A549 (cell line): ENCODE measurements at regions not wholly inside any gene's neighbourhood (a gene's known extent, or its start where the extent isn't known, plus 50 kb on each side); places are given as distances from the start of the nearest gene placed in this dataset.

ENCODE experiments used
- ATAC-seq, 2 experiments: fragments of 200-7000 bp in 1 of 2; fragments of >200 bp in 1 of 2; cut with Nextera tagmentation in 1 of 2; cut with Tn5 transposase in 1 of 2; 3 replicates each; pipeline versions ENCODE4 v1.8.0 to v1.9.1; 2018 to 2020; ENCODE audit warnings: mild to moderate bottlenecking in 1 of 2, moderate library complexity in 1 of 2
- CTCF ChIA-PET: fragments of 300-600 bp; sonication (Branson Sonifier 250); formaldehyde crosslinking; extraction: SDS; loops from one replicate; lab custom pipeline; 2021; ENCODE audit warnings: antibody characterized with exemption, inconsistent platforms; lab: Yijun Ruan, JAX
- POLR2A ChIA-PET: fragments of 350-600 bp; formaldehyde crosslinking; extraction: SDS; loops from one replicate; lab custom pipeline; 2021; ENCODE audit warnings: antibody characterized with exemption, inconsistent platforms; lab: Yijun Ruan, JAX
- DNase-seq, 2 experiments: peaks; one replicate each; pipeline versions ENCODE4 v3.0.0 to v3.0.0-alpha.2; 2011 to 2016; ENCODE audit warnings: low read depth in 1 of 2, low spot score in 1 of 2
- FAIRE-seq: peaks from 2 replicates; lab custom pipeline; 2011; peaks lifted over from hg19 to GRCh38; lab: Jason Lieb, UNC
- H3K27ac ChIP-seq, 2 experiments: fragments of >200 bp; sonication (Bioruptor Twin); formaldehyde crosslinking; 3 replicates each; pipeline ENCODE4 v1.5.1; 2016 to 2017
- H3K4me1 ChIP-seq: fragments of >200 bp; sonication (Bioruptor Twin); formaldehyde crosslinking; 3 replicates; pipeline ENCODE4 v1.6.1; 2016
- H3K4me2 ChIP-seq: fragments of >200 bp; sonication (Bioruptor Twin); formaldehyde crosslinking; 3 replicates; pipeline ENCODE4 v1.6.1; 2016
- H3K4me3 ChIP-seq: fragments of >200 bp; sonication (Bioruptor Twin); formaldehyde crosslinking; 3 replicates; pipeline ENCODE4 v1.5.1; 2016
- H3K9me3 ChIP-seq: fragments of >200 bp; sonication (Bioruptor Twin); formaldehyde crosslinking; 3 replicates; pipeline ENCODE4 v1.6.1; 2016
- BHLHE40 ChIP-seq: IDR thresholded peaks from 2 replicates; pipeline ENCODE4 v1.6.1; 2012; ENCODE audit warnings: low read depth, low read length, inconsistent platforms
- CBX8 ChIP-seq: fragments of 200-600 bp; sonication (generic); IDR thresholded peaks from 2 replicates; pipeline ENCODE4 v1.6.1; 2016
- CEBPB ChIP-seq, 2 experiments: fragments of >200 bp in 1 of 2; sonication (Bioruptor Twin) in 1 of 2; formaldehyde crosslinking in 1 of 2; IDR thresholded peaks; 2 replicates each; pipeline ENCODE4 v1.6.1; 2012 to 2016
- CHD4 ChIP-seq: fragments of 200-600 bp; sonication (generic); IDR thresholded peaks from 2 replicates; pipeline ENCODE4 v1.6.1; 2016; ENCODE audit warnings: antibody characterized with exemption, mild to moderate bottlenecking, borderline replicate concordance
- EHF ChIP-seq: fragments of 250-450 bp; sonication (Bioruptor Pico); IDR thresholded peaks from 2 replicates; pipeline ENCODE4 v1.5.0; 2020; ENCODE audit warnings: mild to moderate bottlenecking
- EP300 ChIP-seq, 2 experiments: fragments of >200 bp; sonication (Bioruptor Twin); formaldehyde crosslinking; IDR thresholded peaks; 2 replicates in 1 of 2; 3 replicates in 1 of 2; pipeline ENCODE4 v1.6.1; 2016 to 2017
- ESRRA ChIP-seq: fragments of 150-350 bp; IDR thresholded peaks from 2 replicates; pipeline ENCODE4 v1.6.1; 2014; ENCODE audit warnings: mild to moderate bottlenecking, low read length, borderline replicate concordance
- FOSB ChIP-seq: fragments of 250-450 bp; sonication (Bioruptor Pico); IDR thresholded peaks from 2 replicates; pipeline ENCODE4 v1.5.0; 2020; ENCODE audit warnings: mild to moderate bottlenecking, moderate library complexity
- HOXA7 ChIP-seq: fragments of 250-450 bp; sonication (Bioruptor Pico); IDR thresholded peaks from 2 replicates; pipeline ENCODE4 v1.5.0; 2020; ENCODE audit warnings: mild to moderate bottlenecking, moderate library complexity
- HOXB5 ChIP-seq: fragments of 250-450 bp; sonication (Bioruptor Pico); IDR thresholded peaks from 2 replicates; pipeline ENCODE4 v1.5.0; 2020; ENCODE audit warnings: mild to moderate bottlenecking, moderate library complexity
- KDM1A ChIP-seq: fragments of 200-600 bp; sonication (generic); IDR thresholded peaks from 2 replicates; pipeline ENCODE4 v1.6.1; 2016; ENCODE audit warnings: low read depth, mild to moderate bottlenecking
- KDM5A ChIP-seq: fragments of 200-600 bp; sonication (generic); IDR thresholded peaks from 2 replicates; pipeline ENCODE4 v1.6.1; 2016; ENCODE audit warnings: antibody characterized with exemption, mild to moderate bottlenecking
- MAFK ChIP-seq: fragments of 450-650 bp; IDR thresholded peaks from 2 replicates; pipeline ENCODE4 v1.6.1; 2014; ENCODE audit not compliant: partially characterized antibody
- MAZ ChIP-seq: fragments of 150-350 bp; IDR thresholded peaks from 2 replicates; pipeline ENCODE4 v1.6.1; 2014; ENCODE audit warnings: antibody characterized with exemption, low read depth, low read length, borderline replicate concordance
- NPAS2 ChIP-seq: fragments of 250-450 bp; sonication (Bioruptor Pico); IDR thresholded peaks from 2 replicates; pipeline ENCODE4 v1.8.0; 2022; ENCODE audit warnings: mild to moderate bottlenecking, moderate library complexity, borderline replicate concordance
- POLR2A ChIP-seq: IDR thresholded peaks from 2 replicates; pipeline ENCODE4 v1.6.1; 2012; ENCODE audit warnings: mild to moderate bottlenecking, low read length
- RNF2 ChIP-seq: fragments of 200-600 bp; sonication (generic); IDR thresholded peaks from 2 replicates; pipeline ENCODE4 v1.6.1; 2016; ENCODE audit warnings: low read depth, mild to moderate bottlenecking, antibody characterized with exemption, moderate library complexity, borderline replicate concordance
- SMC3 ChIP-seq: fragments of >200 bp; sonication (Bioruptor Twin); formaldehyde crosslinking; IDR thresholded peaks from 3 replicates; pipeline ENCODE4 v1.6.1; 2018; ENCODE audit warnings: inconsistent platforms
- SREBF2 ChIP-seq: fragments of 450-650 bp; IDR thresholded peaks from 2 replicates; pipeline ENCODE4 v1.6.1; 2014; ENCODE audit warnings: mild to moderate bottlenecking, moderate library complexity
- TP53 ChIP-seq: fragments of 250-450 bp; sonication (Bioruptor Pico); IDR thresholded peaks from 2 replicates; pipeline ENCODE4 v1.5.0; 2021; ENCODE audit warnings: mild to moderate bottlenecking, moderate library complexity
- ZNF302 ChIP-seq: fragments of 250-450 bp; sonication (Bioruptor Pico); IDR thresholded peaks from 2 replicates; pipeline ENCODE4 v1.9.0; 2021; ENCODE audit warnings: inconsistent platforms, mild to moderate bottlenecking, moderate library complexity
- WGBS: methylation state at CpG from one replicate; pipeline ENCODE4 v1.1.6; 2017; ENCODE audit errors: missing lambda C conversion rate; 5-methylcytosine and 5-hydroxymethylcytosine counted together
- TF ChIP-seq, protein P1 (sequence below): fragments of 250-450 bp; sonication (Bioruptor Pico); IDR thresholded peaks from 2 replicates; pipeline ENCODE4 v1.5.0; 2020; ENCODE audit warnings: low read depth, mild to moderate bottlenecking, moderate library complexity
- TF ChIP-seq, protein P2 (sequence below): IDR thresholded peaks from 2 replicates; pipeline ENCODE4 v1.6.1; 2012
- TF ChIP-seq, protein P3 (sequence below): fragments of 250-450 bp; sonication (Bioruptor Pico); IDR thresholded peaks from 2 replicates; pipeline ENCODE4 v1.5.0; 2021; ENCODE audit warnings: mild to moderate bottlenecking, moderate library complexity, borderline replicate concordance
- TF ChIP-seq, protein P4 (sequence below): fragments of >200 bp; sonication (Bioruptor Twin); formaldehyde crosslinking; IDR thresholded peaks from 3 replicates; pipeline ENCODE4 v1.5.1; 2016
- TF ChIP-seq, protein P5 (sequence below): fragments of 450-650 bp; IDR thresholded peaks from 2 replicates; pipeline ENCODE4 v1.6.1; 2014; ENCODE audit warnings: antibody characterized with exemption
- TF ChIP-seq, protein P6 (sequence below): fragments of >200 bp; sonication (Bioruptor Twin); formaldehyde crosslinking; IDR thresholded peaks from 3 replicates; pipeline ENCODE4 v1.6.1; 2016
- TF ChIP-seq, protein P7 (sequence below): fragments of >200 bp; sonication (Bioruptor Twin); formaldehyde crosslinking; IDR thresholded peaks from 2 replicates; pipeline ENCODE4 v1.6.1; 2016

DNA sequence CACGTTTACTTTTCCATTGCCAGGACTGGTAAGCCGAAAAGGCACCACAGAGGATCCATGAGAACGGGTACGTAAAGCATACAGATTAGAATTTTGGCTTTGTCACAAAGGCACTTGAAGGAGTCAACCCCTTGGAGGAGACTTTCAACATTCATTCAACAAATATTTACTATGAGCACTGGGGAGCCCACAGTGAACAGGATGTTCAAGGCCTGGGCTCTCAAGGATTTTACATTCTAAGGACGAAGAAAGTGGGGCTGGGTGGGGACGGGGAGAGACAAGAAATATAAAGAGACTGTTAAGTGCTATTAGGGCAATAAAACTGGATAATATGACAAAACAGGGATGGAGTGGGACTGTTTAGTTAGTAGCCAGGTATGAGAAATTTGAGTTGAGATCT is 66.0 kb downstream of the KLF4 start (continued):
- TF ChIP-seq, protein P1, sequence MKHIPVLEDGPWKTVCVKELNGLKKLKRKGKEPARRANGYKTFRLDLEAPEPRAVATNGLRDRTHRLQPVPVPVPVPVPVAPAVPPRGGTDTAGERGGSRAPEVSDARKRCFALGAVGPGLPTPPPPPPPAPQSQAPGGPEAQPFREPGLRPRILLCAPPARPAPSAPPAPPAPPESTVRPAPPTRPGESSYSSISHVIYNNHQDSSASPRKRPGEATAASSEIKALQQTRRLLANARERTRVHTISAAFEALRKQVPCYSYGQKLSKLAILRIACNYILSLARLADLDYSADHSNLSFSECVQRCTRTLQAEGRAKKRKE (CRISPR knock-in tag) = no peak
- TF ChIP-seq KDM5A = no peak
- TF ChIP-seq HOXB5 = no peak
- TF ChIP-seq, protein P2, sequence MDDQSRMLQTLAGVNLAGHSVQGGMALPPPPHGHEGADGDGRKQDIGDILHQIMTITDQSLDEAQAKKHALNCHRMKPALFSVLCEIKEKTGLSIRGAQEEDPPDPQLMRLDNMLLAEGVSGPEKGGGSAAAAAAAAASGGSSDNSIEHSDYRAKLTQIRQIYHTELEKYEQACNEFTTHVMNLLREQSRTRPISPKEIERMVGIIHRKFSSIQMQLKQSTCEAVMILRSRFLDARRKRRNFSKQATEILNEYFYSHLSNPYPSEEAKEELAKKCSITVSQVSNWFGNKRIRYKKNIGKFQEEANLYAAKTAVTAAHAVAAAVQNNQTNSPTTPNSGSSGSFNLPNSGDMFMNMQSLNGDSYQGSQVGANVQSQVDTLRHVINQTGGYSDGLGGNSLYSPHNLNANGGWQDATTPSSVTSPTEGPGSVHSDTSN = no peak
- TF ChIP-seq, all 56 proteins: peak for 0

DNA sequence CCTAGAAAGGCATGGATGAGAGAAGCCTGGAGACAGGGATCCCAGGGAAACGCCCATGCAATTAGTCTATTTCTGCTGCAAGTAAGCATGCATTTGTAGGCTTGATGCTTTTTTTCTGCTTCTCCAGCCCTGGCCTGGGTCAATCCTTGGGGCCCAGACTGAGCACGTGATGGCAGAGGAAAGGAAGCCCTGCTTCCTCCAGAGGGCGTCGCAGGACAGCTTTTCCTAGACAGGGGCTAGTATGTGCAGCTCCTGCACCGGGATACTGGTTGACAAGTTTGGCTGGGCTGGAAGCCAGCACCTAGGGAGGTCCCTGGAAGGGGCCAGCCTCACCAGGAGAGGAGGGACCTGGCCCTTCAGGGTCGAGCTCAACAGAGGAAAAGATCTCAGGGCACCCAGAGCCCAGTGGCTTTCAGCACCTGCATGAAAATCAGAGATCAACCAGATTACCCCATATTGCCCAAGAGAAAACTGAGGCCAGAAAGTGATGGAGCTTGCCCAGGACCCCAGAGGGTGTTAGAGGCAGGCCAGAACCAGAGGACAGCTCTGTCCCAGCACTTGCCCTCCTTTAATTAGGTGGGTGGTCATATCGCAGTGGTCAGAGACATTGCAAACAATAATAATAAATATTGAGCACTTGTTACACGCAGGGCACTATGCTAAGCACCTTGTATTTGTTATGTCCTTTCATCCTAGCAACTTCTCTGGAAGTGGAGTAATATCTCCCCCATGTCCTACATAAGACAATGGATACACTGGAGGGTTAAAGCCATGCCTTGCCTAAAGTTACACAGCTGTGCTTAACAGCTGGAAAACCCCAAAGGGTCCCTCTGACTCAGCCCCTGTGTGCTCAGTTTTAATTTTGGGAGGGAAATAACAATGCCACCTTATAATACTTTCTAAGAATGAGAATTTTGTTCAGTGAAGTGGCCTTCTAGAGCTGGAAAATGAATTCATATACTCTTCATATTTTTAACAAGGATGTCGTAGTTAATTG is 67.1 kb downstream of the KLF4 start:
- ChIA-PET POLR2A (no interaction called here), CTCF (interaction anchor here (0.6 to 5.9 kb wide), 39 partner anchors 9 to 1532 kb away, joined by 3 to 47 read pairs (median 4); no protein-coding TSS in a partner anchor)
- H3K4me1 ChIP-seq = peaks cover 5% of the 10 kb centered on the region; the same call in 2 of the 3 replicates
- no peaks in the 10 kb centered on the region for H3K9me3 ChIP-seq
- H3K27ac ChIP-seq = no peak overlapping the region
- WGBS = 33% methylated on average over 9 of the region's 9 CpGs
- H3K4me3 ChIP-seq = no peak overlapping the region
- FAIRE-seq (no peak), DNase-seq (peak; percentile 58 to 81), ATAC-seq (peak; percentile 88 to 95)
- no peak overlapping the region for H3K4me2 ChIP-seq
- TF ChIP-seq MAZ = no peak
- no peak for TF ChIP-seq KDM5A
- TF ChIP-seq KDM1A = no peak
- TF ChIP-seq FOSB (CRISPR knock-in tag) = no peak
- TF ChIP-seq, protein P3, sequence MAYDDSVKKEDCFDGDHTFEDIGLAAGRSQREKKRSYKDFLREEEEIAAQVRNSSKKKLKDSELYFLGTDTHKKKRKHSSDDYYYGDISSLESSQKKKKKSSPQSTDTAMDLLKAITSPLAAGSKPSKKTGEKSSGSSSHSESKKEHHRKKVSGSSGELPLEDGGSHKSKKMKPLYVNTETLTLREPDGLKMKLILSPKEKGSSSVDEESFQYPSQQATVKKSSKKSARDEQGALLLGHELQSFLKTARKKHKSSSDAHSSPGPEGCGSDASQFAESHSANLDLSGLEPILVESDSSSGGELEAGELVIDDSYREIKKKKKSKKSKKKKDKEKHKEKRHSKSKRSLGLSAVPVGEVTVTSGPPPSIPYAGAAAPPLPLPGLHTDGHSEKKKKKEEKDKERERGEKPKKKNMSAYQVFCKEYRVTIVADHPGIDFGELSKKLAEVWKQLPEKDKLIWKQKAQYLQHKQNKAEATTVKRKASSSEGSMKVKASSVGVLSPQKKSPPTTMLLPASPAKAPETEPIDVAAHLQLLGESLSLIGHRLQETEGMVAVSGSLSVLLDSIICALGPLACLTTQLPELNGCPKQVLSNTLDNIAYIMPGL (CRISPR knock-in tag) = no peak
- no peak for TF ChIP-seq HOXB5
- TF ChIP-seq, protein P4, sequence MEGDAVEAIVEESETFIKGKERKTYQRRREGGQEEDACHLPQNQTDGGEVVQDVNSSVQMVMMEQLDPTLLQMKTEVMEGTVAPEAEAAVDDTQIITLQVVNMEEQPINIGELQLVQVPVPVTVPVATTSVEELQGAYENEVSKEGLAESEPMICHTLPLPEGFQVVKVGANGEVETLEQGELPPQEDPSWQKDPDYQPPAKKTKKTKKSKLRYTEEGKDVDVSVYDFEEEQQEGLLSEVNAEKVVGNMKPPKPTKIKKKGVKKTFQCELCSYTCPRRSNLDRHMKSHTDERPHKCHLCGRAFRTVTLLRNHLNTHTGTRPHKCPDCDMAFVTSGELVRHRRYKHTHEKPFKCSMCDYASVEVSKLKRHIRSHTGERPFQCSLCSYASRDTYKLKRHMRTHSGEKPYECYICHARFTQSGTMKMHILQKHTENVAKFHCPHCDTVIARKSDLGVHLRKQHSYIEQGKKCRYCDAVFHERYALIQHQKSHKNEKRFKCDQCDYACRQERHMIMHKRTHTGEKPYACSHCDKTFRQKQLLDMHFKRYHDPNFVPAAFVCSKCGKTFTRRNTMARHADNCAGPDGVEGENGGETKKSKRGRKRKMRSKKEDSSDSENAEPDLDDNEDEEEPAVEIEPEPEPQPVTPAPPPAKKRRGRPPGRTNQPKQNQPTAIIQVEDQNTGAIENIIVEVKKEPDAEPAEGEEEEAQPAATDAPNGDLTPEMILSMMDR = peak; percentile 71
- no peak for TF ChIP-seq POLR2A
- TF ChIP-seq, protein P5, sequence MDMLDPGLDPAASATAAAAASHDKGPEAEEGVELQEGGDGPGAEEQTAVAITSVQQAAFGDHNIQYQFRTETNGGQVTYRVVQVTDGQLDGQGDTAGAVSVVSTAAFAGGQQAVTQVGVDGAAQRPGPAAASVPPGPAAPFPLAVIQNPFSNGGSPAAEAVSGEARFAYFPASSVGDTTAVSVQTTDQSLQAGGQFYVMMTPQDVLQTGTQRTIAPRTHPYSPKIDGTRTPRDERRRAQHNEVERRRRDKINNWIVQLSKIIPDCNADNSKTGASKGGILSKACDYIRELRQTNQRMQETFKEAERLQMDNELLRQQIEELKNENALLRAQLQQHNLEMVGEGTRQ = peak; percentile 84
- TF ChIP-seq ZNF302 (CRISPR knock-in tag) = no peak
- no peak for TF ChIP-seq HOXA7
- no peak for TF ChIP-seq NPAS2
- TF ChIP-seq EP300 (IDR thresholded peaks at IDR 0.05) = no peak
- TF ChIP-seq, protein P6, sequence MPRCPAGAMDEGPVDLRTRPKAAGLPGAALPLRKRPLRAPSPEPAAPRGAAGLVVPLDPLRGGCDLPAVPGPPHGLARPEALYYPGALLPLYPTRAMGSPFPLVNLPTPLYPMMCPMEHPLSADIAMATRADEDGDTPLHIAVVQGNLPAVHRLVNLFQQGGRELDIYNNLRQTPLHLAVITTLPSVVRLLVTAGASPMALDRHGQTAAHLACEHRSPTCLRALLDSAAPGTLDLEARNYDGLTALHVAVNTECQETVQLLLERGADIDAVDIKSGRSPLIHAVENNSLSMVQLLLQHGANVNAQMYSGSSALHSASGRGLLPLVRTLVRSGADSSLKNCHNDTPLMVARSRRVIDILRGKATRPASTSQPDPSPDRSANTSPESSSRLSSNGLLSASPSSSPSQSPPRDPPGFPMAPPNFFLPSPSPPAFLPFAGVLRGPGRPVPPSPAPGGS = no peak
- no peak for TF ChIP-seq EHF (CRISPR knock-in tag)
- TF ChIP-seq, protein P2 = no peak
- TF ChIP-seq BHLHE40 = peak; percentile 75
- TF ChIP-seq RNF2 = no peak
- no peak for TF ChIP-seq CEBPB (IDR thresholded peaks at IDR 0.05)
- no peak for TF ChIP-seq ESRRA
- no peak for TF ChIP-seq SREBF2
- TF ChIP-seq CHD4 = no peak
- TF ChIP-seq TP53 (CRISPR knock-in tag) = no peak
- TF ChIP-seq, protein P7, sequence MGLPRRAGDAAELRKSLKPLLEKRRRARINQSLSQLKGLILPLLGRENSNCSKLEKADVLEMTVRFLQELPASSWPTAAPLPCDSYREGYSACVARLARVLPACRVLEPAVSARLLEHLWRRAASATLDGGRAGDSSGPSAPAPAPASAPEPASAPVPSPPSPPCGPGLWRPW = no peak
- no peak for TF ChIP-seq MAFK
- peak; percentile 79 for TF ChIP-seq SMC3
- TF ChIP-seq CBX8 = no peak
